Upper lobe of left lung (tissue), 6 donors: ENCODE measurements at regions not wholly inside any gene's neighbourhood (a gene's known extent, or its start where the extent isn't known, plus 50 kb on each side); places are given as distances from the start of the nearest gene placed in this dataset.

Experiments used
- ATAC-seq, 2 donors: fragments of 200-7000 bp; cut with Tn5 transposase; one replicate each; pipeline ENCODE4 v1.9.1; 2022; ENCODE audit warnings: mild to moderate bottlenecking in 2 of 2, moderate library complexity in 2 of 2; ENCODE audit not compliant: low FRiP score in 2 of 2
- DNase-seq, 2 donors: peaks; one replicate each; pipeline ENCODE4 v3.0.0-alpha.2; 2019 to 2020
- H3K27ac ChIP-seq, 4 donors: fragments of 200-600 bp; sonication (generic); one replicate each; pipeline ENCODE4 v1.5.1; 2016 to 2019
- H3K27me3 ChIP-seq, 4 donors: fragments of 200-600 bp; sonication (generic); one replicate each; pipeline ENCODE4 v1.5.1; 2017 to 2019
- H3K36me3 ChIP-seq, 4 donors: fragments of 200-600 bp; sonication (generic); one replicate each; pipeline ENCODE4 v1.5.1; 2016 to 2019
- H3K4me1 ChIP-seq, 4 donors: fragments of 200-600 bp; sonication (generic); one replicate each; pipeline ENCODE4 v1.5.1; 2018 to 2019
- H3K4me3 ChIP-seq, 4 donors: fragments of 200-600 bp; sonication (generic); one replicate each; pipeline ENCODE4 v1.5.1; 2017 to 2019; ENCODE audit warnings: mild to moderate bottlenecking in 2 of 4, moderate library complexity in 1 of 4
- H3K9me3 ChIP-seq, 4 donors: fragments of 200-600 bp; sonication (generic); one replicate each; pipeline ENCODE4 v1.5.1; 2018 to 2019
- EP300 ChIP-seq, 4 donors: sonication (generic); formaldehyde crosslinking; IDR thresholded peaks; one replicate each; pipeline ENCODE4 v1.5.1; 2017; ENCODE audit warnings: antibody characterized with exemption in 4 of 4, control low read depth in 2 of 4
- POLR2A ChIP-seq, 4 donors: fragments of 450-650 bp; IDR thresholded peaks; one replicate each; pipeline ENCODE4 v1.5.1; 2016 to 2017; ENCODE audit warnings: antibody characterized with exemption in 4 of 4, mild to moderate bottlenecking in 2 of 4
- POLR2AphosphoS5 ChIP-seq, 2 donors: sonication (generic); formaldehyde crosslinking; IDR thresholded peaks; one replicate each; pipeline ENCODE4 v1.5.1; 2017; ENCODE audit warnings: antibody characterized with exemption in 2 of 2
- WGBS, 2 donors: methylation state at CpG; one replicate each; pipeline ENCODE4 v1.1.5; 2017 to 2018; 5-methylcytosine and 5-hydroxymethylcytosine counted together
- TF ChIP-seq, protein P1 (sequence below), 6 experiments: fragments of 450-650 bp in 4 of 6; fragments of 200-600 bp in 2 of 6; sonication (generic) in 2 of 6; IDR thresholded peaks; one replicate each; pipeline ENCODE4 v1.5.1; 2016 to 2019; ENCODE audit warnings: antibody characterized with exemption in 6 of 6
- donor health status: DM: no; HTN: no; CAD: no; lungs with moderate emphysema.
- donor health status: DM: no; HTN: yes; CAD: no; lungs with severe emphysema.

DNA sequence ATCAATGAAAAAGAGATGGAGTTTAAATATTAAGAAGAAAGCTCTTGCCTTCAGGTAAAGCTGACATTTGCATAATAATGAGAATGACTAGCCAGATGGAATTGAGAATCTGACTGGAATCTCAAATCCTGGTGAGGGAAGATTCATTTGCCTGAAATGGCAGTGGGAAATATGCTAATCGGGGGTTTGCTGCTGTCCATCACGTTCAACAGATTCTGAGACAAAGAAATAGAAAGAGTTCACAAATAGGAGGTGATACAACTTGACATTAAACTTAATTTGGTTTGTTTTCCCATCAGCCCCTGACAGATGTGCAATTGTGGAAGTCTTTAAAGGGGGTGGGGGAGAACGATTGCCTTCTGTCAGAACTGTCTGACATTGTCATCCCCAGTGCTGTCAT lies 347.4 kb downstream of the PDCD6IP start:
- ATAC-seq, result no peak
- H3K36me3 ChIP-seq, result no peaks in the 10 kb centered on the region
- WGBS, 2 donors, result 37 to 39% methylated on average over 3 of the region's 3 CpGs

DNA sequence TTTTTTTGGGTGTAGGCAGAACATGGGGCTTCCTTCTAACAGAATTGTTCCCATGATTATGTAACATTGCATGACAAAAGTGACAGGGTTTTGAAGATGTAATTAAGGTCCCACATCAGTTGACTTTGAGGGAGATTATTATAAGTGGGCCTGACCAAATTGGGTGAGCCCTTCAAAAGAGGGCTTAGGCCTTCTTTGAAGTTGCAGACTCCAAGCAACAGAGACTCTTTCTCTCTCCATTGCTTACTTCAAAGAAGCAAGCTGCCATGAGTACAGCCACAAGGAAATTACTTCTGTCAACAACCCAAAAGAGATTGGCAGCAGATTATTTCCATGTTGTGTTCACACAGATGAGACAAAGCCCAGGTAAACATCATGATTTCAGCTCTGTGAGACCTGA lies 348.2 kb downstream of the PDCD6IP start:
- TF ChIP-seq EP300 (IDR thresholded peaks at IDR 0.05), result no peak
- TF ChIP-seq POLR2AphosphoS5 (IDR thresholded peaks at IDR 0.05), result no peak
- TF ChIP-seq, protein P1, sequence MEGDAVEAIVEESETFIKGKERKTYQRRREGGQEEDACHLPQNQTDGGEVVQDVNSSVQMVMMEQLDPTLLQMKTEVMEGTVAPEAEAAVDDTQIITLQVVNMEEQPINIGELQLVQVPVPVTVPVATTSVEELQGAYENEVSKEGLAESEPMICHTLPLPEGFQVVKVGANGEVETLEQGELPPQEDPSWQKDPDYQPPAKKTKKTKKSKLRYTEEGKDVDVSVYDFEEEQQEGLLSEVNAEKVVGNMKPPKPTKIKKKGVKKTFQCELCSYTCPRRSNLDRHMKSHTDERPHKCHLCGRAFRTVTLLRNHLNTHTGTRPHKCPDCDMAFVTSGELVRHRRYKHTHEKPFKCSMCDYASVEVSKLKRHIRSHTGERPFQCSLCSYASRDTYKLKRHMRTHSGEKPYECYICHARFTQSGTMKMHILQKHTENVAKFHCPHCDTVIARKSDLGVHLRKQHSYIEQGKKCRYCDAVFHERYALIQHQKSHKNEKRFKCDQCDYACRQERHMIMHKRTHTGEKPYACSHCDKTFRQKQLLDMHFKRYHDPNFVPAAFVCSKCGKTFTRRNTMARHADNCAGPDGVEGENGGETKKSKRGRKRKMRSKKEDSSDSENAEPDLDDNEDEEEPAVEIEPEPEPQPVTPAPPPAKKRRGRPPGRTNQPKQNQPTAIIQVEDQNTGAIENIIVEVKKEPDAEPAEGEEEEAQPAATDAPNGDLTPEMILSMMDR (IDR thresholded peaks at IDR 0.05), result no peak
- no peaks in the 10 kb centered on the region for H3K4me1 ChIP-seq
- H3K9me3 ChIP-seq, result no peaks in the 10 kb centered on the region
- H3K36me3 ChIP-seq, result no peaks in the 10 kb centered on the region
- ATAC-seq (no peak), DNase-seq (no peak)
- no peak overlapping the region for H3K27ac ChIP-seq
- H3K4me3 ChIP-seq, result no peak overlapping the region
- H3K27me3 ChIP-seq, result no peaks in the 10 kb centered on the region

More for the DNA sequence above, 347.4 kb downstream of the PDCD6IP start:
- Histone ChIP-seq H3K27me3 (no peaks in the 10 kb centered on the region), H3K9me3 (no peaks in the 10 kb centered on the region), H3K27ac (no peak overlapping the region), H3K4me3 (no peak overlapping the region), H3K4me1 (no peaks in the 10 kb centered on the region)
- DNase-seq, result no peak
- TF ChIP-seq POLR2A (IDR thresholded peaks at IDR 0.05), result no peak
- TF ChIP-seq, protein P1 (IDR thresholded peaks at IDR 0.05), result no peak
- TF ChIP-seq EP300 (IDR thresholded peaks at IDR 0.05), result no peak
- no peak for TF ChIP-seq POLR2AphosphoS5 (IDR thresholded peaks at IDR 0.05)

DNA sequence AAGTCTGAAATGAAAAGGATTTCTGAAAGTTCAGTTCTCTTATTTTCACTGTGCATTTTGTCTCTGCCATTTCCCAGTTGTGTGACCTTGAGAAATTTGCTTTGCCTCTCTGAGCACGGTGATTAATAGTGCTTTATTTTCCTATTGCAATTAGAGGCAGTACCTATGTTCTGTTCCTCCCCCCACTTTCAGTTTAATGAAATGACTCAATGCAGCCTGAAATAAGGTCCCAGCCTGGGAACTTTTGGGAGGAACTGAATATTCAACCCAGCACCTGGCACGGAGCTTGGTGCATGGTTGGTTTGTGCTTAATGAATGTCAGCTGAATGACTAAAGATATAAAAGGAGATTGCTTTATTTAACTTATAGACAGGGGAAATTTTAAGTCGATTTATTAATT lies 352.6 kb downstream of the PDCD6IP start:
- DNase-seq, result no peak
- Histone ChIP-seq H3K27ac (no peak overlapping the region), H3K36me3 (no peaks in the 10 kb centered on the region), H3K27me3 (no peaks in the 10 kb centered on the region), H3K4me1 (no peaks in the 10 kb centered on the region), H3K4me3 (no peak overlapping the region), H3K9me3 (no peaks in the 10 kb centered on the region)
- TF ChIP-seq EP300 (IDR thresholded peaks at IDR 0.05) (no peak), POLR2A (IDR thresholded peaks at IDR 0.05) (no peak), POLR2AphosphoS5 (IDR thresholded peaks at IDR 0.05) (no peak)
- TF ChIP-seq, protein P1 (IDR thresholded peaks at IDR 0.05), result no peak
- WGBS, 2 donors, result 73 to 86% methylated on average over 3 of the region's 3 CpGs
- no peak for ATAC-seq

DNA sequence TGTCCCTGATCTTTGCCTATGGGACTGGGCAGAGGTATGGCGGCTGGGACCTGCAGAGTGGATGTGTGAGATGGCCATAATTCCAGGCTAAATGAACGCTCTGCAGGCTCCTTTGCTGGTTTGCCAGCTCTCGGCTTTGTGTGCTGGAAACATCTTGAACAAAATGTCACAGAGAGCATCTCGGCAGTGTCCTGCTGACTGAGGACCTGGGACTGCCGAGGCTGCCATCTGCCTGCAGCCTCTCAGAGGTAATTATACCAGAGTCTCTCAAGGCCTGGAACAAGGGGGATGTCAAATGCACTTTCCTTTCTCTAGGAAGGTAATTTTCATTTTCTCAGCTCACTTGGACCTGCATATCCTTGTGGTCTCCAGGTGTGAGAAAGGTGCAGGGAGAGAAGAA lies 354.2 kb downstream of the PDCD6IP start:
- DNase-seq (no peak), ATAC-seq (no peak)
- Histone ChIP-seq H3K9me3 (no peaks in the 10 kb centered on the region), H3K27me3 (no peaks in the 10 kb centered on the region), H3K4me1 (no peaks in the 10 kb centered on the region), H3K27ac (no peak overlapping the region), H3K4me3 (no peak overlapping the region), H3K36me3 (no peaks in the 10 kb centered on the region)
- no peak for TF ChIP-seq POLR2A (IDR thresholded peaks at IDR 0.05)
- TF ChIP-seq POLR2AphosphoS5 (IDR thresholded peaks at IDR 0.05), result no peak
- TF ChIP-seq EP300 (IDR thresholded peaks at IDR 0.05), result no peak
- TF ChIP-seq, protein P1 (IDR thresholded peaks at IDR 0.05), result no peak
- WGBS, 2 donors, result 85 to 87% methylated on average over 5 of the region's 5 CpGs

DNA sequence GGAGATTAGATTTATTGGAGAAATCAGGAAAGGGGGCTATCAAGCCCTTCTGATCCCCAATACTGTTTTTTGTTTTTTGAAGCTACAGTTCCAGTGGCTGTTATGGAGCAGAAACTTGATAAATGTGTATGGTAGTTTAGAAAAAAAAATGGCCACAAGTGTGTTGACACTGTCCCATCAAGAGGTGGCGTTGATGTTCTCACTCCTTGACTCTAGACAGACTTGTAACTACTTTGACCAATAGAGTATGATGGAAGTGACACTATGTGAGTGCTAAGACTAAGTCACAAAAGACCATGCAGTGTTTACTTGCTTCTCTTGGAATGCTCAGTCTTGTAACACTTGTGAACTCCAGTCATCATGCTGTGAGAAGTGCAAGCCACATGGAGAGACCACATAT lies 356.7 kb downstream of the PDCD6IP start:
- no peak for DNase-seq
- WGBS, 2 donors, result 0% methylated on average over 1 of the region's 1 CpG; no CpG with 5 or more reads in 1 of the 2 donors
- H3K4me3 ChIP-seq, result no peak overlapping the region
- H3K27ac ChIP-seq, result no peak overlapping the region
- TF ChIP-seq, protein P1 (IDR thresholded peaks at IDR 0.05), result no peak
- no peak for ATAC-seq
- no peaks in the 10 kb centered on the region for H3K27me3 ChIP-seq
- H3K9me3 ChIP-seq, result no peaks in the 10 kb centered on the region
- H3K36me3 ChIP-seq, result no peaks in the 10 kb centered on the region
- H3K4me1 ChIP-seq, result no peaks in the 10 kb centered on the region
